GM18867 (cell line): ENCODE measurements at regions not wholly inside any gene's neighbourhood (a gene's known extent, or its start where the extent isn't known, plus 50 kb on each side); places are given as distances from the start of the nearest gene placed in this dataset.

Source experiments
- ATAC-seq: cut with Tn5 transposase; IDR thresholded peaks from one replicate; pipeline ENCODE4 v1.9.1; 2021; ENCODE audit warnings: mild to moderate bottlenecking, moderate library complexity; ENCODE audit not compliant: unreplicated experiment

DNA sequence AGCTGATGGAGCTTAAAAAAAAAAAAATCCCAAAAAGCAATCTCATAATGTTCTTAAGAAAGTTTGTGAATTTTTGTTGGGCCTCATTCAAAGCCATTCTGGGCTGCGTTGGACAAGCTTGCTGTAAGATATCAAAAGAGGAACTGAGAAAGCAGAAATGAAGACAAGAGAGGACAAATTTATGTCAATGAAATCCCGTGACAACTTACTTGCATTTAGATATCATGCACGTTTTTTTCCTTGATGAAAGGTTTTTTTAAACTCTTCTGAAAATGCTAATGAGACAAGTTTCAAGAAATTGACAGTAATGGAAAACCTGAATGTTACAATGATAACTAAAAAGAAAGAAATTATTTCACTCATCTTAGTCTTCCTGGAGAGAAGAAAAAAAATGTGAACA, 662.9 kb downstream of the SQOR start:
- peak; percentile 95 for ATAC-seq

DNA sequence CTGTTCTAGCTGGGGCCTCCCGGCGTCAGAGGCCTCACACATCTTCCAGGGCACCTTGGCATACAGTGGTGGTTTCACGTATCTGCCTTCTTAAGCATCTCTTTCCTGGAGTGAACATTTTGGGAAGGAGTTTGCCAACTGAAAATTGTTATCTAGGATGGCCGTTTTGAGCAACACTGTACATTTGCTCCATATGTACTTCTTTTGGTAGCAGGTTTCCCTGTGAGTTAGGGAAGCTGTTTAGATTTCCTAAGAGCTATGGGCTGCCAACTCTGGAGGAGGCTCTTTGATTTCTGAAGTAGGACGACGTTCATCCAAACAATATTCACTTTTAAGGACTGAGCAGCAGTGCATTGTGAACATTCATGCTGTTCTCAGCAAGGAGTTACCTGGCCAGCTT, 665.9 kb downstream of the SQOR start:
- no peak for ATAC-seq

DNA sequence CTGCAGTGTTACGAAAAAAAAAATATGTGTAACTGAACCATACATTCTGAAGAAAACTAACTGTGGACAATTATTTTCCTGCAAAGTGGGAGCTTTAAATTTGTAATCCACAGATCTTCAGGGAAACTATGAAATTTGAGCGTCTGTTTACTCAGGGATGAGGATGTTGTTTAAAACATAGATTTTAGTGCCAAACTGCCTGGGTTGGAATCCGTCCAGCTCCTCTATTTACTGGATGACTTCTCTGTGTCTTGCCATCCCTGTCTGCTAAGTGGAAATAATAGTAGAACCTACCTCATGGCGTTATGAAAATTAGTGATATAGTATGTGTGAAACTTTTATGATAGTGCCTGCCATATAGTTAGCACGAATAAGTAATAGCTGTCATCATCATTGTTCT, 666.5 kb downstream of the SQOR start:
- ATAC-seq = no peak

DNA sequence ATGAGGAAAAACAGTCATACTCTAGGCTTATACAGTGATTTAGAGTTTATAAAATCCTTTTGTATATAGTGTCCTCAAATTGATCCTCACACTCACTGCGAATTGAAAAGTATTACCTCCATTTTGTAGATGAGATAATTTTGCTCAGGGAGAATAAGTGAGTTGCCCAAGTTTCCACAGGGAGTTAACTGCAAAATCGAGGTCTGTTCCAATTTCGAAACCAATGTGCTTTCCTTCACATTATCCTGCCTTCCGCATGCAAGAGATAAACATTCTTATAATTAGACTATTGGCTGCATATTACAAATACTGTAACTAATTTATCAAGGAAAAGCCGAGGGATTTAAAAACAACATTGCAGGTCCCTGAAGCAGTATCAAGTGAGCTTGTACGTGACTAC, 667.0 kb downstream of the SQOR start:
- no peak for ATAC-seq

DNA sequence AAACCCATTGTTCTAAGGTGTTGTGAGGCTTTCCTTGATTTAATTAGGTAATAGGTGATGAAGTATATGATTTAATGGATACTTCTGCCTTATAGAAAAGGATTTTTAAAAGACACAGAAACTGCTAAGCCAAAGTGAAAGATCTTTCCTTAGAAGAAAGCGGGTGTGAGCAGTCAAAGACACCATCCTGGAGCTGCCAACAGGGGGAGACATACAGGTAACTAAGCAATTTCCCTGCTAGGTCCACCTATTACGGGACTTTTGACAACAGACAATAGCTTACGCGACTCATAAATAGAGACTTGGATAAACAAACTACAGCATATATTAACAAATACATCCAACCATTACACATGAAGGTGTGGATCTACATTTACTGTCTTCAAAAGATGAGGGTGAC, 669.5 kb downstream of the SQOR start:
- no peak for ATAC-seq

DNA sequence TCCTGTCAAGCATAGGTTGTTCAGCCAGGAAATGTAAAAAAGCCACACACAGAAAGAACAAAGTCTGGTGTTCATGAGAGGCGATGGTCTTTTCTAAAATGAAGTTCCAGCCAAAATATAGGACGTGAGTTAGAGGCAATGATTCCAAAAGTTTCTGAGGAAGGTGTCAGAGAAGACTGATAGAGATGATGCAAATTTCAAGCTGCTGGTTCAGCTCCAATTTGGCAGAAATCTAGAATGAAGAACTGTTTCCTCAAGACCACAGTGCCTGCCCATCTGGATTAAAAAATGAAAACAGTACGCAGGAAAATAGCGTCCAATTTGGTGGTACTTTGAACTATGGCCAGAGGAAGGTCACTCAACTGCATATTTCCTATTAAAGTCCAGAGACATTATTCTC, 672.9 kb downstream of the SQOR start:
- ATAC-seq = no peak

DNA sequence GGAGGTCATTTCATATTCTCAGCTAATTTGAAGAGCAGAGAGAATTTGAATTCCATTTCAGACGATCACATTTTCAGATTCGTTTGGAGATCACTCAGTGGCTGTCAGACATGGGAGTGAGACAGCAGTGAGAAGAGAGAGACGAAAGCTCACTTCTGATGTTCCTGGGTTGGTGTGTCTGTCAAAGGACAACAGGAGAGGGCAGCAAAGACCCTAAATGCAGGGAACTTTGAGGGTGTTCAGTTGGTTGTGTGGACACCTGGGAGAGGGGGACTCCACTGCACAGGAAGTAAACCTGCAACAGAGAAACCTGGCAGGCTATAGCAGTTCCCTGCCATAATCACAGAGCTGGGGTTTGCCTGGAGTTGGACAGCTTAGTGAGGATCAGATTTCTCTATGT, 675.1 kb downstream of the SQOR start:
- ATAC-seq = no peak

DNA sequence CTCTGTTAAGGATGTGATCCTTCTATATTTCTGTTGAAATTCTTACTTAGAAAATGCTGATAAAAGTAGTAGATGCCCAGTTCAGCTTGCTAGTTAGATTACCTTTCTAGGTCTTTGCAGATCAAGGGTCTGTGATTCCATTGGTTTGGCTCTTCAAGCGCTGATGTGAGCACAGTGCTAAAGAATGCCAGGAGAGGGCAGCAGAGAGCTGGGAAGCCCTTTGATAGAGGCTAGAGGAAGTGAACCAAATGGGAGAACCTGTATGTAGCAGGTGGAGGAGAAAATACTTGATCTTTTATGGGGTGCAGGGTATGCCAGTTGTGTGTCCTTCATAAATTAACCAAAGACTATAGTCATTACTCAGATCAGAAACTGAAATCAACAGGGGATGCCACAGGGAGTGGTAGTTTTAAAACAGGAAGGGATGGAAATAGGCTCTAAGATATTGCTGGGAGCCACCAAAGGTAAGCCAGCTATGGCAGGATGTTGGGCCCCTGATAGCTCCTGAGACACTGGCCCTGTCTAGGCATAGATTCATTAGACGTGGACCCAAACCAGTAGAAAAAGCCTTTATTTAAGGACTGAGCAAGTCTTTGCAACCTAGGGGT, 677.4 kb downstream of the SQOR start:
- peak; percentile 92 for ATAC-seq

DNA sequence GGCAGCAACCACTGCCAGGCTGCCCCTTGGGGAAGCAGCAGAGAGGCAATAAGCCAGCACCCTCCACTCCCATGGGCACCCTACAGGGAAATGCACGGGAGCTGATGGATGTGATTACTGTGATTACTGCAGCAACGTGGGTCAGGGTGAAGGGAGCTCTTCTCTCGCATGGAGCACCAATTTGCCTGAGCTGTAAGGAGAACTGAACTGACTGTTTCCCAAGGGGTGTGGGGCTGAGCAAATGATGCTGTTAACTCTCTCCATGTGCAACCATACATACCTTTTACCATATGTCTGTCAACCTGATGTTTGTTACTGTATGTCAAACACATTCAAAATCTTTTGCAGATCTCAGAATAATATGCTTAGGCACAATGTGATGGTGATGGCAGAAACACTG, 680.6 kb downstream of the SQOR start:
- ATAC-seq = no peak

DNA sequence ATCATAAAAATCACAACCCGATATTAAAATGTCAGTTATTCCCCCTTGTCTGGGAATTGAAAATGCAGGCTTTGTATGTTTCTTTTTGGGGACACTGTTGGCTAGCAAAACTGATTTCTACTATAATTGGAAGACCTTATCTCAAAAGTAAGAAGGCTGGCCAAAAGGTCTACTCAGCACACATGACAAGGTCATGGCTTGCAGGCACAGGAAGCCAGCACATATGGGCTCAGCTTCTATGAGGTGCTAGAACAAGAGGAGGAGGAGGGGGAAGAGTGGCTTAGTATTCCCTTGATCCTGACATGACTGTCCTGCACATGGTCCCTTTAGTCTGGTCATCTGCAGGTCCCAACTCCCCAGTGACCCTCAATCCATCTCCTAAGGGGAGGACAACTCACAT, 681.2 kb downstream of the SQOR start:
- no peak for ATAC-seq

DNA sequence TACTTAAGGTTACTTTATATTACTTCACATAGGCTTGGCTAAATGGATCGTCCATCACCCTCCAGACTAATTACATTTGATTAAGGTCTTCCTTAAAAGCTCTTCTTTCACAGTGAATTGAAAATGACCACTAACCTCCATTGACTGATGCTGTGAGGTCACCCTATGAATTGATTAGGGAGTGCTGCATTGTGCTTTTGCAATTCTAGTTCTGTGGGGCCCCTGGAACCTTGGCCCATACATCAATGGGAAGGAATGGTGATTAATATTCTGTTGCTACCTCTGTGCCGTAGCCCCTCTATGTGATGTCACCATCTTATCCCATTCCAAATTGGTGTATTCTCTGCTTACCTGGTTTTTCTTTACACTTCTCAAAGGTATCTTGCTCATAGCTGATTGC, 682.2 kb downstream of the SQOR start:
- no peak for ATAC-seq

DNA sequence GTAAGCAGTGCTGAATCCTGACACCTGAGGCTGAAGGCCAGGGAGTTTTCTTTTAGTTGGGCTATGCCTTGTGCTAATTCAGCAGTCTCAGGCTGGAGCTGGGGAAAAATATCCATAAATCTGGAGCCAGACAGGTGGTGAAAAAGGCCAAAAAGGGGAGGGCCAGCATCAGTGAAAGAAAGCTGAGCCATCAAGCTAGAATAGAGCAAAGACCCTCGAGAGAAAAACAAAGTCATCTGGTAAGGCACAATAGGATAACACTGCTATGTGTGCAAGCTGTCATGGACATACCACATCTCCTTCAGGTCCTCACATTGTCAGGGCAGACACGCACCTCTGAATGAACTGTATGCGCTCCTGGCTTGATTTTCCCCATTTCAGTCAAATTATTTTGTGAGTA, 687.9 kb downstream of the SQOR start:
- ATAC-seq = no peak

DNA sequence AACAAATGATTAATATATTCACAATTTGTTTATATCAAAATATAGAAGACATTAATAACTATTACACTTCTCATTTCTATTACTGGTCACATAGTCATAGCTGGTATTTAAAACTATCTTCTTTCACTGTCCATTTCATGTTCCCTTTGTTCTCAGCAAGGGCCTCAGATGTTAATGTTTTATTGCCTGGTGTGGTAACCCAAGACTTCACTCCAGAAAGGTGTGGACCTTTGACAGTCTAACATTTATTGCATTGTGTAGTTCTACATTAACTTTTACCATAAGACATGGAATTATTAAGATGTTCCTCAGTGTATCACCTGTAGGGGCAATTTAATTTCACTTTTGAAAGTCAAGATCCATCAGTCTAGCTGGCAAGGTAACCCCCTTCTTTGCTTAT, 691.3 kb downstream of the SQOR start:
- no peak for ATAC-seq

DNA sequence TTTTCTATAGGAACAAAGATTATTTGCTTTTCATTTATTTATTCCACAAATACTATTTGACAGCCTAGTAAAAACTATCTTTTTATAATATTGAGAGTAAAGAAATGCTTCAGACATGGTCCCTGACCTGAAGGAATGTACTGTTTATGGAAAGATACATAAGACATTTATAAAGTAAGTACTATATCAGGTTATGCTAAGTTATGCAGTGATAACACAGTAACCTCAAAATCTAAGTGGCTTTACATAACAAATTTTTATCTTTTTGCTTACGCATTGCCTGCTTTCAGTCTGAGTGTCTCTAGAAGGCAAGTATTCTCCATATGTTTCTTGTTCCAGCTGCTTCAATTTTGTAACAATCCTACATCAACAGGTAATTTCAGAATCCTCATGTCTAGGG, 694.0 kb downstream of the SQOR start:
- ATAC-seq = no peak

DNA sequence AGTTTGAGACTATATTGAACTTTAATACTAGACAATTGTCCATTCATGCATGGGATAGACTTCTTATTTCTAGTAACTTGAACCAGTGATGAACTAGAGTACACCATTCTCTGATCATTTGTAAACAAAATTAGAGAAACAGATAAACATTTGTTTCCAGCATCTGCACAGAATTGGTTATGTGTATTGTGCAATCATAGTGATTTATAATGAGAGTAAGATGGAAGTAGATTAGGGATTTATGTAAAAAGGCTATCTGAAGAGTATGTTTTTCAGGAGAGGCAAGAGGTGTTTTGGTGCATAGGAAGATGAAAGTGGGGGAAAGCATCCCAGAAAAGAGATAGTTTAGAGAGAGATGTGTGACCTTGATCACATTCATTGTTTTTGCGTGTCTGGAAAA, 695.0 kb downstream of the SQOR start:
- no peak for ATAC-seq

DNA sequence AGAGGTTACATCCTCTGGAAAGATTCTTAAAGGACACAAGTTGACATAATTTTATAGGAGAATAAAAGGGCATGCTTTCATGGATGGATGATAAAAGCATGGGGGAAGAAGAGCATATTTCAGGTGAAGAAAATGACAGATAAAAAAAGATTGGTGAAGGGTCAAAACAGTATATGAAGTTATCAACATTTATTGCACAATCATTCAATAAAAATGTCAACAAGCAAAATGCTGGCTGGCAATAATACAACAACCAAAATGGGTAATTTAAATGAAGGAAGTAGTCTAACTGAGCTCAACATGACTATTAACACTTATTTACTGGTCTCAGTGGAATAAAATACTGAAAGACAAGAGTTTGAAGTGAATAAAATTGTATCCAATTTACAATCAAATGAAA, 696.7 kb downstream of the SQOR start:
- no peak for ATAC-seq

DNA sequence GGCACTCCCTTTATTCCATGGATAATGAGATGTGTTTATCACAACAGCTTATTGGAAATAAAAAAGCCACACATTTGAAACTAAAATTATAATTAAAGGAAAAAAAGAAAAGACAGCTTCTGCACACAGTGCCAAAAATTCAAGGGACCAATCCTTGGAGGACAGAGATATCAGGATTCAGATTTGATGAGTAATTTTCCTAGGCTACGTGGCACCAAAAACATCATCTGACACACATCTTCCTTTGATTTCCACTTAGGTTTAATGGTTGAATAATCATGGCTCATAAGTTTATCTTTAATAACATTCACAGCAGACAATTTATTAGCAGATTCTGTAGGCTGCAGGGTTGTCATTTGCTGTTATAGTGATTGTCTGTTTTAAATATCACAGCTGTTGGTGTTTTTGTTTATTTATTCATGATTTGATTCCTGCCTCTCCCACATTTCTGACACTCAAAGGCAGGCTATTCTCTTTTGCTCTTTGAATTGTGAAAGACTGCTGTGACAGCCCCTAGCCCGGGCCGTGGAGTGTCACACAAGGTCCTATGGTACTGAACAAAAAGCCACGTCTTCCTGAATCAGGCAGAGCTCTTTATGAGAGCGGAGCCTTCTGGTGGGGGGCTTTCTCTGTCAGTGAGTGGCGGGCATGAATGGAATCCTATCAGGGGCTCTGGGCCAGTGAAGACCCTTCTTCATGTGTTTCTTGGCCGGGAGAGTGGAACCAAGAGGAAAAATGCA, 708.5 kb downstream of the SQOR start:
- ATAC-seq = no peak

DNA sequence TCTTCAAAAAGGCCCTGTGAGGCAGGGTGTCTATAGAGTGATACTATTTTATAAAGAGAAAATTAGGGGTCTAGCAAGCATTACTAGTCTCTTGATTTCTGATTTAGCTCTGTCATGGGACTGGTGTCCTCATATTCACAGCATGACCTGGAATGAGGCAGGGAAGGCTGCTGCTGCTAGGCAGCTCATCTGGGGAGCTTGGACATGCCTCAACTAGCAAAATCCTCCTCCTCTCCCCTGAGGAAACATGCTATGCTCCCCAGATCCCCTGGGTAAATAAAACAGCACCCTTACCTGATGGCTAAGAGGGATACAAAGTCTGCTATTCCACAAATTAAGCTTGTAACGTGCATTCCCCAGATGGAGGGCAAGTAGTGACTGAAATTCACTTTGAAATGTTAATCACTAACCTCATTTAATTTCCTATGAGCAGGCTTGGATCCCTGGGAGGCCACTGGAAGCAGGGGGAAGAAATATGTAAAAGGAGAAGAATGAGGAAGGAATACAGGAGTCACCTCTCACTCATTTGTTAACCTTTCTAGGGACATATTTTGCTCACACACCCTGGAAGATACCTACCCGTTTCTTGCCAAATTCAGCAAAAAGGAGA, 709.4 kb downstream of the SQOR start:
- no peak for ATAC-seq

DNA sequence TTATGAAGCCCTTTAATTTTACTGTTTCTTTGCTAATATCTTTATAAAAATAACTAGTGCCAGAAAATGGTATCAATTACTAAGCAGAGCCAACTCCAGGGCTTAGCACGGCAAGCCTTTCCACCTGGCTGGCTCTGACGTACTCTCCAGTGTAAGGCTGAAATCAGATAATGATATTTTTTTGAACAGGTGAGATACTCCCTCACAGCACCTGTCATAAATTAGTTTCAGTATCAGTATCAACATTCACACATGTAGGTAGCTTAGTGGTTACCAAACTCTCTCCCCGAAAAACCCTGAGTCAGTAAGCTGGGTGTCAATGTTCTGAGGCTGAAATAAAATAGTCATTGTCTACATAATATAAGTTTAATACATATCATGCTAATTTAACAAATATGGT, 710.1 kb downstream of the SQOR start:
- no peak for ATAC-seq

DNA sequence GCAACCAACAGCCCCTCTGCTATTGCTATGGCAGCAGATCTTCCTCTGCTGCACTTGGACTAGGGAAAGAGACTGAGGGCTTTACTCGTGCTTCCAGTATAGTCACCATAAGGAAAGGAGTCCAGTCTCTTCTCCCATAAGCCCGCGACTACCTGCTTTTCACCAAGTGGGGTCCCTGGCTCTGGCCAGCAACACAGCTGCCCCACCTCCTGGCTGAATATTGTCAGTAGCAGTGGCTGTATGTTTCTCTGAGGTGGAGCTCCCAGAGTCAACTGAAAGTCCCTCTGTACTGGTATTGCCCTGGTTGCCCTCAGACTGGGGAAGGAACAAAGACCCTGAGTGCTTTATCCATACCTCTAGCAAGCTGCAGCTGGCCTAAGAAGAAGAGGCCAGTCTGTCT, 719.6 kb downstream of the SQOR start:
- ATAC-seq = no peak

DNA sequence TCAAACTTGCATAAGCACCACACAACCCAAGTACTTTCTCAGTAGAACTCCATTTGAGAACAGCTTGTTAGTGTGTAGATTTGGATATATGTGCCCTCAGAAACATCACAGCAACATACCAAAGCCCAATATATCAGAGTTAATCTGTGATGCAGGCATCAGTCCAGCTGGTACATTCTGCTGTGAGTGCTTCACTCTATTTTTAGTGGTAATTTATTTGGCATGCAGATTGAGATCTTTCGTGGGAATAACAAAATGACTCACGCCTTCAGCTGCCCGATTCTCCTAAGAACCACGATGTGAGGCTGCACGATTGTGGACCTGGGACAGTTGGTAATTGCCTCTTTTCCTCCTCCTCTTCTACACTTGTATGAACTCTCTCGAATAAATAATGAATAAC, 730.7 kb downstream of the SQOR start:
- no peak for ATAC-seq

DNA sequence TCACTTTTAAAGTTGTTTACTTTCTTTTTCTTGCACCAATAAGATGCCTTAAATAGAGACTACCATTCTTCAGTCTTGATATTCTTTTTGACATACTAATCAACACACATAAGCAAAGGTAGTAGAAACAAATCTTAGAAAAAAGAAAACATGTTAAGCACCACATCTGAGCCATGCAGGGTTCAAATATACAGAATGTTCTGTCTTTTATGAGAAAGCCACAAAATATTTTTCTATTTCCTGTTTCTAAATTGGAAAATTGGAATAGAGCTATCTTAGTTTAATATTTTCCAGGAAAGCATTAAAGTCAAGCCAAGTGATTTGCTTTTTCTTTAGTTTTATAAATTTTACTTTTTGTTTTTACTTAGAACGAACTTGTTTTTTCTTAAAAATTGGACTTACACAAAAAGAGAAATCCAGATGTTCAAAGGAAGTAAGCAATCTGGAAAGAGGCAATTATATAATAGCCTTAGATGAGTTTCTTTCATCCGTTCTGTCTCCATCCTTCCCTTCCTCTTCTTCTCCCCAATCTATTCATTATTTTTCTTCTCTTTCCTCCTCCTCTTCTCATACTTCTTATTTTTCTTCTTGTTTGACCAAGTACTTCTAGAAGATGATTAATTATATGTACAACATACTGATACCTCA, 731.7 kb downstream of the SQOR start:
- ATAC-seq = no peak
